HCT116 (cell line): ENCODE measurements at regions not wholly inside any gene's neighbourhood (a gene's known extent, or its start where the extent isn't known, plus 50 kb on each side); places are given as distances from the start of the nearest gene placed in this dataset.

Experiments used
- ATAC-seq: fragments of 200-7000 bp; cut with Tn5 transposase; 2 replicates; pipeline ENCODE4 v1.9.1; 2020; ENCODE audit warnings: mild to moderate bottlenecking, moderate library complexity
- BruUV-seq: library from RNA; stranded (reverse); fragments of 400-500 nt; replicated peaks from 2 replicates; lab custom pipeline; 2021; lab: Mats Ljungman, UMichigan
- CTCF ChIA-PET: fragments of 300-600 bp; sonication (Branson Sonifier 250); formaldehyde crosslinking; loops from one replicate; lab custom pipeline; 2021; ENCODE audit warnings: antibody characterized with exemption; lab: Charles Lee
- POLR2A ChIA-PET: fragments of 300-600, 350-600 bp; sonication (Branson Sonifier 250); formaldehyde crosslinking; loops from one replicate; lab custom pipeline; 2021; ENCODE audit warnings: antibody characterized with exemption; lab: Charles Lee
- RAD21 ChIA-PET, 2 experiments: fragments of 300-600 bp; sonication (Branson Sonifier 250); formaldehyde crosslinking; loops; one replicate each; lab custom pipeline; 2023; ENCODE audit warnings: low total read pairs in 2 of 2; ENCODE audit not compliant: uncharacterized antibody in 2 of 2, unreplicated experiment in 2 of 2, low non-redundant PET in 1 of 2; lab: Charles Lee
- DNase-seq: peaks from one replicate; pipeline ENCODE4 v3.0.0-alpha.2; 2010; ENCODE audit warnings: low read depth, low spot score
- H2AFZ ChIP-seq: fragments of 200-600 bp; shearing (Covaris generic), sonication (generic); 2 replicates; pipeline ENCODE4 v1.6.1; 2017; ENCODE audit warnings: low read depth, mixed run types, mixed read lengths, antibody characterized with exemption, low read length; ENCODE audit not compliant: poor library complexity, severe bottlenecking
- H3K27ac ChIP-seq: 2 replicates; pipeline ENCODE4 v1.5.1; 2012; ENCODE audit warnings: low read depth, low read length
- H3K27me3 ChIP-seq: fragments of 200-600 bp; sonication (generic); 2 replicates; pipeline ENCODE4 v1.6.1; 2016; ENCODE audit warnings: mixed run types, low read length, mixed read lengths; ENCODE audit not compliant: insufficient read depth
- H3K36me3 ChIP-seq, 2 experiments: fragments of 200-500 bp in 1 of 2; fragments of 200-600 bp in 1 of 2; sonication (Bioruptor generic) in 1 of 2; sonication (generic) in 1 of 2; 2 replicates each; pipeline versions ENCODE4 v1.5.1 to v1.6.1; 2014 to 2016; ENCODE audit warnings: low read length in 2 of 2, inconsistent platforms in 1 of 2, mixed read lengths in 1 of 2, mixed run types in 1 of 2; ENCODE audit not compliant: insufficient read depth in 2 of 2, control insufficient read depth in 1 of 2
- H3K4me1 ChIP-seq, 2 experiments: fragments of 200-600 bp in 1 of 2; sonication (generic) in 1 of 2; 2 replicates each; pipeline versions ENCODE4 v1.5.1 to v1.6.1; 2012 to 2017; ENCODE audit warnings: low read length in 2 of 2, inconsistent platforms in 1 of 2, mild to moderate bottlenecking in 1 of 2, mixed read lengths in 1 of 2, mixed run types in 1 of 2, moderate library complexity in 1 of 2; ENCODE audit not compliant: insufficient read depth in 2 of 2, control insufficient read depth in 1 of 2
- H3K4me2 ChIP-seq: fragments of 200-600 bp; sonication (generic); 2 replicates; pipeline ENCODE4 v1.6.1; 2017; ENCODE audit warnings: mixed run types, low read length, mixed read lengths
- H3K4me3 ChIP-seq, 2 experiments: fragments of 200-600 bp in 1 of 2; sonication (generic) in 1 of 2; replicated peaks in 1 of 2; 2 replicates each; pipeline ENCODE4 v1.5.1; 2011 to 2016; ENCODE audit warnings: low read length in 2 of 2, control low read depth in 1 of 2, low read depth in 1 of 2, mild to moderate bottlenecking in 1 of 2, mixed read lengths in 1 of 2, mixed run types in 1 of 2
- H3K79me2 ChIP-seq: fragments of 200-600 bp; sonication (generic); 2 replicates; pipeline ENCODE4 v1.6.1; 2017; ENCODE audit warnings: mild to moderate bottlenecking, mixed run types, low read length, moderate library complexity, mixed read lengths; ENCODE audit not compliant: insufficient read depth
- H3K9ac ChIP-seq: fragments of 200-600 bp; sonication (generic); 2 replicates; pipeline ENCODE4 v1.6.1; 2016; ENCODE audit warnings: low read length, mixed read lengths
- H3K9me2 ChIP-seq: fragments of 200-600 bp; sonication (generic), shearing (Covaris generic); 2 replicates; pipeline ENCODE4 v1.6.1; 2017; ENCODE audit warnings: mixed run types, mild to moderate bottlenecking, moderate library complexity; ENCODE audit not compliant: insufficient read depth
- H3K9me3 ChIP-seq, 2 experiments: fragments of 200-500 bp in 1 of 2; fragments of 200-600 bp in 1 of 2; sonication (Bioruptor generic) in 1 of 2; sonication (generic) in 1 of 2; 2 replicates each; pipeline ENCODE4 v1.6.1; 2014 to 2017; ENCODE audit warnings: low read length in 2 of 2, mixed read lengths in 2 of 2, inconsistent platforms in 1 of 2, low read depth in 1 of 2, mild to moderate bottlenecking in 1 of 2, mixed run types in 1 of 2, moderate library complexity in 1 of 2; ENCODE audit not compliant: control insufficient read depth in 1 of 2, insufficient read depth in 1 of 2
- H4K20me1 ChIP-seq: fragments of 200-600 bp; sonication (generic), shearing (Covaris generic); 2 replicates; pipeline ENCODE4 v1.6.1; 2017; ENCODE audit warnings: mixed run types, mild to moderate bottlenecking, moderate library complexity; ENCODE audit not compliant: insufficient read depth
- CBX3 ChIP-seq: IDR thresholded peaks from 2 replicates; pipeline ENCODE4 v1.6.1; 2012; ENCODE audit warnings: low read depth
- CEBPB ChIP-seq: IDR thresholded peaks from 2 replicates; pipeline ENCODE4 v1.6.1; 2012; ENCODE audit warnings: low read depth
- EGR1 ChIP-seq: IDR thresholded peaks from 2 replicates; pipeline ENCODE4 v1.6.1; 2012; ENCODE audit warnings: low read depth
- EZH2 ChIP-seq: fragments of 200-600 bp; sonication (generic); IDR thresholded peaks from 2 replicates; pipeline ENCODE4 v1.6.1; 2017; ENCODE audit warnings: antibody characterized with exemption, mixed run types
- POLR2A ChIP-seq: IDR thresholded peaks from 2 replicates; pipeline ENCODE4 v1.7.0; 2011; ENCODE audit warnings: borderline replicate concordance; ENCODE audit not compliant: insufficient read depth, insufficient read length; ENCODE audit errors: extremely low read depth
- RAD21 ChIP-seq: IDR thresholded peaks from 2 replicates; pipeline ENCODE4 v1.6.1; 2012; ENCODE audit warnings: low read depth, mild to moderate bottlenecking
- SIN3A ChIP-seq: IDR thresholded peaks from 2 replicates; pipeline ENCODE4 v1.6.1; 2012; ENCODE audit warnings: low read depth
- TCF7L2 ChIP-seq: IDR thresholded peaks from 2 replicates; pipeline ENCODE4 v1.7.0; 2011; ENCODE audit warnings: borderline replicate concordance, inconsistent platforms; ENCODE audit not compliant: insufficient read depth, insufficient read length; ENCODE audit errors: extremely low read depth
- intact Hi-C: fragments of 100-400 bp; cut with micrococcal nuclease; formaldehyde crosslinking; loops from 2 replicates; pipeline ENCODE4 v1.10.0; 2022
- TF ChIP-seq, protein P1 (sequence below): IDR thresholded peaks from 2 replicates; pipeline ENCODE4 v1.6.1; 2011; ENCODE audit warnings: mild to moderate bottlenecking, low read length, moderate library complexity; ENCODE audit not compliant: insufficient replicate concordance; ENCODE audit errors: extremely low read depth
- TF ChIP-seq, protein P2 (sequence below): IDR thresholded peaks from 2 replicates; pipeline ENCODE4 v1.6.1; 2012
- TF ChIP-seq, protein P3 (sequence below): IDR thresholded peaks from 2 replicates; pipeline ENCODE4 v1.6.1; 2012; ENCODE audit warnings: low read depth

DNA sequence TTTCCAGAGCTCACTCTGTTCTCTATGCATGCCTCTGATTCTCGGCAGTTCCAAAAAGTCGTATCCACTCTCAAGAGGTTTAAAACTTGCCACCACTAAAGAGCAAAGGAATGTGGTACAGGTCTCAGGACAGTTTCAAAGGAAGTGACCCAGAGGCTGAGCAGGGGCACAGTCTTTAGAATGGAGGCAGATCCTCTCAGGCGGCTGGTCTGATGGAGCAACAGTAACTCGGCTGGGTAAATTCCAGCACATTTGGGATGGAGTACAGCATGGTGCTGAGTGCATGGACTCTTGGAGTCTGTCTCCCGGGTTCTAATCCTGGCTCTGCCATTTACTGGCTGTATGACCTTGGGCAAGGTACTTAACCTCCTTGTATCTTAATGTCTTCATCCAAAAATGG is 88.1 kb upstream of the BACH2 start:
- DNase-seq: no peak
- H3K9ac ChIP-seq: no peak overlapping the region
- H3K9me3 ChIP-seq: no peaks in the 10 kb centered on the region
- RAD21 ChIA-PET: no interaction called here
- H3K9me2 ChIP-seq: no peaks in the 10 kb centered on the region
- BruUV-seq: no TSS peak
- CTCF ChIA-PET: interaction anchor here (1.2 kb wide), 1 partner anchor 9 kb away, joined by 3 read pairs; no protein-coding TSS in a partner anchor
- TF ChIP-seq POLR2A (no peak), TCF7L2 (no peak), EGR1 (no peak), SIN3A (no peak), CBX3 (no peak)
- TF ChIP-seq, protein P1, sequence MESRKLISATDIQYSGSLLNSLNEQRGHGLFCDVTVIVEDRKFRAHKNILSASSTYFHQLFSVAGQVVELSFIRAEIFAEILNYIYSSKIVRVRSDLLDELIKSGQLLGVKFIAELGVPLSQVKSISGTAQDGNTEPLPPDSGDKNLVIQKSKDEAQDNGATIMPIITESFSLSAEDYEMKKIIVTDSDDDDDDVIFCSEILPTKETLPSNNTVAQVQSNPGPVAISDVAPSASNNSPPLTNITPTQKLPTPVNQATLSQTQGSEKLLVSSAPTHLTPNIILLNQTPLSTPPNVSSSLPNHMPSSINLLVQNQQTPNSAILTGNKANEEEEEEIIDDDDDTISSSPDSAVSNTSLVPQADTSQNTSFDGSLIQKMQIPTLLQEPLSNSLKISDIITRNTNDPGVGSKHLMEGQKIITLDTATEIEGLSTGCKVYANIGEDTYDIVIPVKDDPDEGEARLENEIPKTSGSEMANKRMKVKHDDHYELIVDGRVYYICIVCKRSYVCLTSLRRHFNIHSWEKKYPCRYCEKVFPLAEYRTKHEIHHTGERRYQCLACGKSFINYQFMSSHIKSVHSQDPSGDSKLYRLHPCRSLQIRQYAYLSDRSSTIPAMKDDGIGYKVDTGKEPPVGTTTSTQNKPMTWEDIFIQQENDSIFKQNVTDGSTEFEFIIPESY: no peak
- TF ChIP-seq, protein P2, sequence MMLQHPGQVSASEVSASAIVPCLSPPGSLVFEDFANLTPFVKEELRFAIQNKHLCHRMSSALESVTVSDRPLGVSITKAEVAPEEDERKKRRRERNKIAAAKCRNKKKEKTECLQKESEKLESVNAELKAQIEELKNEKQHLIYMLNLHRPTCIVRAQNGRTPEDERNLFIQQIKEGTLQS: no peak
- no peaks in the 10 kb centered on the region for H4K20me1 ChIP-seq
- no peak overlapping the region for H3K4me2 ChIP-seq
- no peaks in the 10 kb centered on the region for H3K36me3 ChIP-seq
- H2AFZ ChIP-seq: no peak overlapping the region
- ATAC-seq: no peak
- intact Hi-C loops: no loop called here
- no peak overlapping the region for H3K27ac ChIP-seq
- H3K27me3 ChIP-seq: no peaks in the 10 kb centered on the region
- H3K4me1 ChIP-seq: no peaks in the 10 kb centered on the region
- H3K79me2 ChIP-seq: no peaks in the 10 kb centered on the region
- POLR2A ChIA-PET: no interaction called here
- H3K4me3 ChIP-seq: no peak overlapping the region

DNA sequence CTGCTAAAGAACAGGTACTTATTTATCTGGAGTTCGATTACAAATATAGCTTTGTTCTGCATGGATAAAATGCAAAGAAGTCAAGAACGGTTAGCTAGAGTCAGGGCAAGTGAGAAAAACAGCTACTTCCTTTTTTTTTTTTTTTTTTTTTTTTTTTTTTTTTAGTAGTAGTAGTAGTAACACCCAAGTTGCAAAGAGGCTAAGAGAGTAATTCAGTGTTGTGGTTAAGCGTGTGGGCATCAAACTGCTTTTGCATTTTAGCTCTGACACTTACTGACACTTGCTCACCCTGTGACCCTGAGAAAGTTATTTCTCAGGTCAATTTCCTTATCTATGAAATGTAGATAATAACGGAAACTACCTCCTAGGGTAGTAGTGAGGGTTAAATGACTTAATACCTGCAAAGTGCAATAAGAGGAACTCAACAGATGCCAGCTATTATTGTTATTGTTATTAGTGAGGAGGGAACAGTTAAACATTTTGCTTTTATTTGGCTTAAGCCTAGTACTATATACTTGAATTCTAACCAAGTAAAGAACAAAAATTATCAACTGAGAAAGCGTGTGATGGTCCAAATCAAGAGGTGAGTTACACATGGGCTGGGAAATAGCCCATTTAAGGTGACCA is 86.7 kb upstream of the BACH2 start:
- no peaks in the 10 kb centered on the region for H3K9me2 ChIP-seq
- H3K9ac ChIP-seq: no peak overlapping the region
- no peak overlapping the region for H3K4me2 ChIP-seq
- intact Hi-C loops: no loop called here
- no peaks in the 10 kb centered on the region for H3K27me3 ChIP-seq
- H3K27ac ChIP-seq: no peak overlapping the region
- H2AFZ ChIP-seq: no peak overlapping the region
- no peak for ATAC-seq
- DNase-seq: no peak
- RAD21 ChIA-PET: no interaction called here
- TF ChIP-seq RAD21 (no peak), TCF7L2 (no peak), CEBPB (no peak), EZH2 (no peak)
- TF ChIP-seq, protein P1: no peak
- TF ChIP-seq, protein P3, sequence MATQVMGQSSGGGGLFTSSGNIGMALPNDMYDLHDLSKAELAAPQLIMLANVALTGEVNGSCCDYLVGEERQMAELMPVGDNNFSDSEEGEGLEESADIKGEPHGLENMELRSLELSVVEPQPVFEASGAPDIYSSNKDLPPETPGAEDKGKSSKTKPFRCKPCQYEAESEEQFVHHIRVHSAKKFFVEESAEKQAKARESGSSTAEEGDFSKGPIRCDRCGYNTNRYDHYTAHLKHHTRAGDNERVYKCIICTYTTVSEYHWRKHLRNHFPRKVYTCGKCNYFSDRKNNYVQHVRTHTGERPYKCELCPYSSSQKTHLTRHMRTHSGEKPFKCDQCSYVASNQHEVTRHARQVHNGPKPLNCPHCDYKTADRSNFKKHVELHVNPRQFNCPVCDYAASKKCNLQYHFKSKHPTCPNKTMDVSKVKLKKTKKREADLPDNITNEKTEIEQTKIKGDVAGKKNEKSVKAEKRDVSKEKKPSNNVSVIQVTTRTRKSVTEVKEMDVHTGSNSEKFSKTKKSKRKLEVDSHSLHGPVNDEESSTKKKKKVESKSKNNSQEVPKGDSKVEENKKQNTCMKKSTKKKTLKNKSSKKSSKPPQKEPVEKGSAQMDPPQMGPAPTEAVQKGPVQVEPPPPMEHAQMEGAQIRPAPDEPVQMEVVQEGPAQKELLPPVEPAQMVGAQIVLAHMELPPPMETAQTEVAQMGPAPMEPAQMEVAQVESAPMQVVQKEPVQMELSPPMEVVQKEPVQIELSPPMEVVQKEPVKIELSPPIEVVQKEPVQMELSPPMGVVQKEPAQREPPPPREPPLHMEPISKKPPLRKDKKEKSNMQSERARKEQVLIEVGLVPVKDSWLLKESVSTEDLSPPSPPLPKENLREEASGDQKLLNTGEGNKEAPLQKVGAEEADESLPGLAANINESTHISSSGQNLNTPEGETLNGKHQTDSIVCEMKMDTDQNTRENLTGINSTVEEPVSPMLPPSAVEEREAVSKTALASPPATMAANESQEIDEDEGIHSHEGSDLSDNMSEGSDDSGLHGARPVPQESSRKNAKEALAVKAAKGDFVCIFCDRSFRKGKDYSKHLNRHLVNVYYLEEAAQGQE: no peak
- TF ChIP-seq, all 23 proteins: peak for 0
- Histone ChIP-seq H4K20me1 (no peaks in the 10 kb centered on the region), H3K36me3 (no peaks in the 10 kb centered on the region), H3K79me2 (no peaks in the 10 kb centered on the region), H3K9me3 (no peaks in the 10 kb centered on the region), H3K4me1 (no peaks in the 10 kb centered on the region), H3K4me3 (no peak overlapping the region)
- ChIA-PET CTCF (interaction anchor here (0.7 to 1.2 kb wide), 2 partner anchors 9 to 10 kb away, joined by 4 read pairs; no protein-coding TSS in a partner anchor), POLR2A (no interaction called here)
- no TSS peak for BruUV-seq
